Astrocyte (in vitro differentiated cells and primary cell): ENCODE measurements at regions not wholly inside any gene's neighbourhood (a gene's known extent, or its start where the extent isn't known, plus 50 kb on each side); places are given as distances from the start of the nearest gene placed in this dataset.

Experiments used
- EZH2 ChIP-seq: IDR thresholded peaks from 2 replicates; pipeline ENCODE4 v1.6.1; 2012; ENCODE audit warnings: mild to moderate bottlenecking, low read length, inconsistent platforms; ENCODE audit not compliant: insufficient read depth
- TF ChIP-seq, protein P1 (sequence below): IDR thresholded peaks from 2 replicates; pipeline ENCODE4 v1.5.1; 2011; ENCODE audit warnings: low read depth, mild to moderate bottlenecking, inconsistent platforms, low read length, moderate library complexity; ENCODE audit not compliant: insufficient read depth

DNA sequence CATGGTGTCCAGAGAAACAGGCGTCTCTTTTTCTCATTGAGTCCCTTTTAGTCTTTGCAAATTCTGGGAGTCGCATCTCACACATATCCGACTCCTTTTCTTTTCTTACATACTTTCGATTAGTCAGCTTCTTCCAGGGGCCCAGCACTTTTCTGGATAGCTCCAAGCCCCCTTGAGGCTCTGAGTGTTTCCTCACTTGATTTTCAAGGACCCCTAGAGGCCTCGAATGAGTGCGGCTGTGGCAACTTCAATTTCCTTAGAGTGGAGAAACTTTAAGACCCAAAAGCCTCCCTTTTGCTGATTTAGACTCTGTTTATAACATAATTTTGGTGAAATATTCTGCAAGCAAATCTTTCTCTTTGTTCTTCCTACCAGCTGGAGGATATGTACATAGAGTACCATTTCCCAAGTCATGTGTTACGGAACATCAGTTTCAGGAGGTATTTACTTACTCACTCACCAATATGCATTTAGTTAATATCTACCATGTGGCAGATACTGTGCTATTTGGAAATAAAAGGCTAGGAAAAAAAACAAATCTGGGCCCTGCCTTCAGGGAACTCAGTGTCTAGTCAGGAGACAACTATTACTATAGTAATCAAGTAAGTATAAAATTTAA lies 555.2 kb downstream of the REEP3 start:
- TF ChIP-seq, protein P1, sequence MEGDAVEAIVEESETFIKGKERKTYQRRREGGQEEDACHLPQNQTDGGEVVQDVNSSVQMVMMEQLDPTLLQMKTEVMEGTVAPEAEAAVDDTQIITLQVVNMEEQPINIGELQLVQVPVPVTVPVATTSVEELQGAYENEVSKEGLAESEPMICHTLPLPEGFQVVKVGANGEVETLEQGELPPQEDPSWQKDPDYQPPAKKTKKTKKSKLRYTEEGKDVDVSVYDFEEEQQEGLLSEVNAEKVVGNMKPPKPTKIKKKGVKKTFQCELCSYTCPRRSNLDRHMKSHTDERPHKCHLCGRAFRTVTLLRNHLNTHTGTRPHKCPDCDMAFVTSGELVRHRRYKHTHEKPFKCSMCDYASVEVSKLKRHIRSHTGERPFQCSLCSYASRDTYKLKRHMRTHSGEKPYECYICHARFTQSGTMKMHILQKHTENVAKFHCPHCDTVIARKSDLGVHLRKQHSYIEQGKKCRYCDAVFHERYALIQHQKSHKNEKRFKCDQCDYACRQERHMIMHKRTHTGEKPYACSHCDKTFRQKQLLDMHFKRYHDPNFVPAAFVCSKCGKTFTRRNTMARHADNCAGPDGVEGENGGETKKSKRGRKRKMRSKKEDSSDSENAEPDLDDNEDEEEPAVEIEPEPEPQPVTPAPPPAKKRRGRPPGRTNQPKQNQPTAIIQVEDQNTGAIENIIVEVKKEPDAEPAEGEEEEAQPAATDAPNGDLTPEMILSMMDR = no peak
- TF ChIP-seq EZH2 = no peak
